ENCODE measurements at regions not wholly inside any gene's neighbourhood (a gene's known extent, or its start where the extent isn't known, plus 50 kb on each side); places are given as distances from the start of the nearest gene placed in this dataset.

GRCh38 chr1:83769594-83770318 lies 229.2 kb downstream of the TTLL7 start:
- ATAC-seq = no peak
- Histone ChIP-seq H3K27ac (no peak overlapping the region), H3K9me3 (no peaks in the 10 kb centered on the region), H3K4me3 (no peak overlapping the region), H3K4me1 (no peaks in the 10 kb centered on the region), H3K36me3 (no peaks in the 10 kb centered on the region), H3K27me3 (no peaks in the 10 kb centered on the region)
- no peak for DNase-seq
- intact Hi-C loops (cut with DNase I; ENCODE audit: low total_unique reads) (no loop called here), in situ Hi-C loops (cut with MboI; ENCODE audit: low sequenced_read_pairs in 4 of 4) (no loop called here)
- TF ChIP-seq POLR2A (IDR thresholded peaks at IDR 0.05) = no peak
- TF ChIP-seq, protein P1, sequence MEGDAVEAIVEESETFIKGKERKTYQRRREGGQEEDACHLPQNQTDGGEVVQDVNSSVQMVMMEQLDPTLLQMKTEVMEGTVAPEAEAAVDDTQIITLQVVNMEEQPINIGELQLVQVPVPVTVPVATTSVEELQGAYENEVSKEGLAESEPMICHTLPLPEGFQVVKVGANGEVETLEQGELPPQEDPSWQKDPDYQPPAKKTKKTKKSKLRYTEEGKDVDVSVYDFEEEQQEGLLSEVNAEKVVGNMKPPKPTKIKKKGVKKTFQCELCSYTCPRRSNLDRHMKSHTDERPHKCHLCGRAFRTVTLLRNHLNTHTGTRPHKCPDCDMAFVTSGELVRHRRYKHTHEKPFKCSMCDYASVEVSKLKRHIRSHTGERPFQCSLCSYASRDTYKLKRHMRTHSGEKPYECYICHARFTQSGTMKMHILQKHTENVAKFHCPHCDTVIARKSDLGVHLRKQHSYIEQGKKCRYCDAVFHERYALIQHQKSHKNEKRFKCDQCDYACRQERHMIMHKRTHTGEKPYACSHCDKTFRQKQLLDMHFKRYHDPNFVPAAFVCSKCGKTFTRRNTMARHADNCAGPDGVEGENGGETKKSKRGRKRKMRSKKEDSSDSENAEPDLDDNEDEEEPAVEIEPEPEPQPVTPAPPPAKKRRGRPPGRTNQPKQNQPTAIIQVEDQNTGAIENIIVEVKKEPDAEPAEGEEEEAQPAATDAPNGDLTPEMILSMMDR (IDR thresholded peaks at IDR 0.05 in 4 of 5, conservative IDR thresholded peaks at IDR 0.05 in 1 of 5) = no peak

DNA sequence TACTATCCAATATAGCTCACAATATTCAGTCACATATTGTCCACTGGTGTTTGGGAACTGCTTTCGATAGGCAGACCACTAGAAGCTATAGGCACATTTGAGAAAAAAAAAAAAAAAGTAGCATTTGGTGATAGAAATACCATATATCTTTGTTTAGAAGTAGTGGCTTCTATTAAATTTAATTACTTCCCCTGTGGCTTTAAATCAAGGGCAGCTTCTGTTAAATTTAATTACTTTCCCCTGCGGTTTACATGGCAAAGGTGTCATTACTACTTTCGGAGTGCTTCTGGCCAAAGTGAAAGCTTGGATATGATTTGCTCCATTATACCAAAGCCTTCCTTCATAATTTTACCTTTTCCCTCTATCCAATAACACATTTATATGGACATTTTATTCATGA lies 229.9 kb downstream of the TTLL7 start:
- Histone ChIP-seq H3K4me3 (no peak overlapping the region), H3K27ac (no peak overlapping the region), H3K9me3 (no peaks in the 10 kb centered on the region), H3K4me1 (no peaks in the 10 kb centered on the region), H3K27me3 (no peaks in the 10 kb centered on the region), H3K36me3 (no peaks in the 10 kb centered on the region)
- in situ Hi-C loops (cut with MboI; ENCODE audit: low sequenced_read_pairs in 4 of 4) = no loop called here
- no peak for TF ChIP-seq POLR2A (IDR thresholded peaks at IDR 0.05)
- TF ChIP-seq, protein P1 (IDR thresholded peaks at IDR 0.05 in 4 of 5, conservative IDR thresholded peaks at IDR 0.05 in 1 of 5) = no peak
- ATAC-seq (no peak), DNase-seq (no peak)
- intact Hi-C loops (cut with DNase I; ENCODE audit: low total_unique reads) = no loop called here

DNA sequence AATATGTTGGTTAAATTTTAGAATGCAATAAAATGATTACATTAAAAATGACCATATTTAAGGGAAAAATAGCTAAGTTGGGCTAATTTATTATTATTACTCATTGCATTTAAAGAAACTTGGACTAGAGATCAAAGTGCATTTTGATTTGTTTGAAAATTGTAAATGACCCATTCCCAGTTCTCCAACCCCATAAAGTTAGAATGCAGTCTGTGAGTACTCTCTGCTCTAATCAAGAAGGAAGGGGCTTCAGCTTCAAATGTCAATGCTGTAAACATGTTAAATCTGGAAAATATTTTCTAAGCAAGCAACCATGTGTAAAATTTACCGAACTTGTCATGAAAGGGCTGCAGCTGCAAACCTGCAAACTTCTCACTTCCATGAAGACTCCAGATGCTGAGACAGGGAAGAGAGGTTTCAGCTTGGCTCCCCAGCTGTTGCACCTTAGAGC lies 232.7 kb downstream of the TTLL7 start:
- no peaks in the 10 kb centered on the region for H3K4me1 ChIP-seq
- H3K9me3 ChIP-seq = no peaks in the 10 kb centered on the region
- no peaks in the 10 kb centered on the region for H3K36me3 ChIP-seq
- no peak overlapping the region for H3K27ac ChIP-seq
- in situ Hi-C loops (cut with MboI; ENCODE audit: low sequenced_read_pairs in 4 of 4) = no loop called here
- intact Hi-C loops (cut with DNase I; ENCODE audit: low total_unique reads) = no loop called here
- ATAC-seq (no peak), DNase-seq (no peak)
- H3K4me3 ChIP-seq = no peak overlapping the region
- TF ChIP-seq, protein P1 (IDR thresholded peaks at IDR 0.05 in 4 of 5, conservative IDR thresholded peaks at IDR 0.05 in 1 of 5) = no peak
- no peak for TF ChIP-seq POLR2A (IDR thresholded peaks at IDR 0.05)
- H3K27me3 ChIP-seq = no peaks in the 10 kb centered on the region

DNA sequence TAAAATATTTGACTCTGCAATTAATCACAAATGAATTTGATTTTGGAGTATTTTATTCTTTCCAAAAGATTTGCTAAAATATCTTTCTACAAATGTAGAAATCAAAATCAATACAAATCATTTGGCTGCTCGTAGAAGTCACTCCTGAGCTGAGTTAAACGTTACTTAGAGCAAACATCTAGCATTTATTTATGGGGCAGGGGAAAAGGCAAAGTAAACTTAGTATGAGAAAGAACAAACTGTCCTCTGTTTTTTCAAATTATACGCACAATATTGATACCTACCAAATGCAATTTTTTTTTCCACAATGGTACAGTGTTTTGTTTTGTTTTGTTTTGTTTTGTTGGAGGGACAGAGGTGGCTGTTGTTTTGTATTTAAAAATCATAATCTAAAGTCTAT lies 233.8 kb downstream of the TTLL7 start:
- no peak overlapping the region for H3K27ac ChIP-seq
- DNase-seq = no peak
- no peak overlapping the region for H3K4me3 ChIP-seq
- no peaks in the 10 kb centered on the region for H3K36me3 ChIP-seq
- H3K9me3 ChIP-seq = no peaks in the 10 kb centered on the region
- no peak for ATAC-seq
- H3K27me3 ChIP-seq = no peaks in the 10 kb centered on the region
- no peaks in the 10 kb centered on the region for H3K4me1 ChIP-seq
- intact Hi-C loops (cut with DNase I; ENCODE audit: low total_unique reads) (no loop called here), in situ Hi-C loops (cut with MboI; ENCODE audit: low sequenced_read_pairs in 4 of 4) (no loop called here)
- TF ChIP-seq, protein P1 (IDR thresholded peaks at IDR 0.05 in 4 of 5, conservative IDR thresholded peaks at IDR 0.05 in 1 of 5) = no peak
- no peak for TF ChIP-seq POLR2A (IDR thresholded peaks at IDR 0.05)

- in situ Hi-C loops (cut with MboI; ENCODE audit: low sequenced_read_pairs in 4 of 4) (no loop called here), intact Hi-C loops (cut with DNase I; ENCODE audit: low total_unique reads) (no loop called here)
- DNase-seq = no peak
- Histone ChIP-seq H3K9me3 (no peaks in the 10 kb centered on the region), H3K36me3 (no peaks in the 10 kb centered on the region), H3K4me1 (no peaks in the 10 kb centered on the region), H3K27ac (no peak overlapping the region), H3K27me3 (no peaks in the 10 kb centered on the region), H3K4me3 (no peak overlapping the region)
- ATAC-seq = no peak
- no peak for TF ChIP-seq POLR2A (IDR thresholded peaks at IDR 0.05)
- TF ChIP-seq, protein P1 (IDR thresholded peaks at IDR 0.05 in 4 of 5, conservative IDR thresholded peaks at IDR 0.05 in 1 of 5) = no peak
Observed at GRCh38 chr1:83764209-83764608, 234.7 kb downstream of the TTLL7 start.

All from gastrocnemius medialis (tissue), 4 donors.